CD8-positive, alpha-beta memory T cell (primary cell): ENCODE measurements at regions not wholly inside any gene's neighbourhood (a gene's known extent, or its start where the extent isn't known, plus 50 kb on each side); places are given as distances from the start of the nearest gene placed in this dataset.
"Not testable (repeated sequence)": the region's sequence is repeated elsewhere in the genome, so short reads cannot be mapped to it uniquely, and the experiment has no call there.

Experiments used
- CTCF ChIA-PET: fragments of 350-600 bp; sonication (Branson Sonifier 250); formaldehyde crosslinking; loops from one replicate; lab custom pipeline; 2021; ENCODE audit warnings: antibody characterized with exemption; lab: Charles Lee
- POLR2A ChIA-PET: fragments of 350-600 bp; sonication (Branson Sonifier 250); formaldehyde crosslinking; loops from one replicate; lab custom pipeline; 2021; ENCODE audit warnings: antibody characterized with exemption; lab: Charles Lee
- DNase-seq, 5 donors: peaks; one replicate each; pipeline versions ENCODE4 v3.0.0 to v3.0.0-alpha.2; 2020 to 2022; ENCODE audit warnings: mixed read lengths in 1 of 5
- H3K27ac ChIP-seq: one replicate; pipeline ENCODE4 v1.7.0; 2013; ENCODE audit warnings: low read depth, mild to moderate bottlenecking, low read length, moderate library complexity
- H3K27me3 ChIP-seq: 2 replicates; pipeline ENCODE4 v1.7.0; 2013; ENCODE audit warnings: low read length, mild to moderate bottlenecking; ENCODE audit not compliant: insufficient read depth, poor library complexity, severe bottlenecking
- H3K36me3 ChIP-seq: 2 replicates; pipeline ENCODE4 v1.7.0; 2013; ENCODE audit warnings: mild to moderate bottlenecking, low read length, moderate library complexity; ENCODE audit not compliant: insufficient read depth
- H3K4me1 ChIP-seq: 2 replicates; pipeline ENCODE4 v1.7.0; 2013; ENCODE audit warnings: mild to moderate bottlenecking, low read length, moderate library complexity; ENCODE audit not compliant: insufficient read depth
- H3K4me3 ChIP-seq: 2 replicates; pipeline ENCODE4 v1.7.0; 2013; ENCODE audit warnings: mild to moderate bottlenecking, low read length
- H3K9me3 ChIP-seq: 2 replicates; pipeline ENCODE4 v1.7.0; 2013; ENCODE audit warnings: mild to moderate bottlenecking, low read length
- H3K27ac Mint-ChIP-seq, 8 donors: one replicate each; pipeline ENCODE4 v1.8.0; 2020 to 2021; ENCODE audit warnings: mixed read lengths in 8 of 8, mild to moderate bottlenecking in 6 of 8, inconsistent platforms in 3 of 8, moderate library complexity in 3 of 8
- H3K27me3 Mint-ChIP-seq, 2 donors: one replicate each; pipeline ENCODE4 v1.8.0; 2020 to 2021; ENCODE audit warnings: mixed read lengths in 2 of 2, mild to moderate bottlenecking in 1 of 2, moderate library complexity in 1 of 2
- H3K36me3 Mint-ChIP-seq, 3 donors: one replicate each; pipeline ENCODE4 v1.8.0; 2020 to 2021; ENCODE audit warnings: mixed read lengths in 3 of 3, inconsistent platforms in 1 of 3, mild to moderate bottlenecking in 1 of 3
- H3K4me1 Mint-ChIP-seq, 3 donors: one replicate each; pipeline ENCODE4 v1.8.0; 2020 to 2021; ENCODE audit warnings: mixed read lengths in 3 of 3, inconsistent platforms in 1 of 3, mild to moderate bottlenecking in 1 of 3
- H3K4me3 Mint-ChIP-seq, 7 donors: one replicate each; pipeline ENCODE4 v1.8.0; 2020 to 2021; ENCODE audit warnings: mixed read lengths in 7 of 7, mild to moderate bottlenecking in 6 of 7, moderate library complexity in 4 of 7, inconsistent platforms in 2 of 7
- H3K9me3 Mint-ChIP-seq, 5 donors: one replicate each; pipeline ENCODE4 v1.8.0; 2020 to 2022; ENCODE audit warnings: mixed read lengths in 5 of 5, mild to moderate bottlenecking in 3 of 5, moderate library complexity in 2 of 5, inconsistent platforms in 1 of 5

- Mint-ChIP-seq H3K36me3 (no peaks in the 10 kb centered on the region), H3K27ac (no peak overlapping the region), H3K4me1 (no peaks in the 10 kb centered on the region), H3K27me3 (peaks cover 0 to 1% of the 10 kb centered on the region in 2 donors), H3K9me3 (no peaks in the 10 kb centered on the region), H3K4me3 (no peak overlapping the region)
- POLR2A ChIA-PET: no interaction called here
- Histone ChIP-seq H3K4me1 (no peaks in the 10 kb centered on the region), H3K27me3 (no peaks in the 10 kb centered on the region), H3K4me3 (no peak overlapping the region), H3K27ac (no peak overlapping the region), H3K36me3 (no peaks in the 10 kb centered on the region), H3K9me3 (no peaks in the 10 kb centered on the region)
- CTCF ChIA-PET: no interaction called here
- DNase-seq: no peak
Measured at GRCh38 chr12:74379114-74379513, 158.5 kb upstream of the ATXN7L3B start.

- CTCF ChIA-PET: no interaction called here
- H3K36me3 Mint-ChIP-seq: no peaks in the 10 kb centered on the region
- Histone ChIP-seq H3K4me1 (no peaks in the 10 kb centered on the region), H3K36me3 (no peaks in the 10 kb centered on the region), H3K27ac (no peak overlapping the region), H3K27me3 (no peaks in the 10 kb centered on the region), H3K4me3 (no peak overlapping the region), H3K9me3 (no peaks in the 10 kb centered on the region)
- H3K9me3 Mint-ChIP-seq: no peaks in the 10 kb centered on the region
- POLR2A ChIA-PET: no interaction called here
- no peak for DNase-seq
- peaks cover 0 to 1% of the 10 kb centered on the region in 2 donors for H3K27me3 Mint-ChIP-seq
- no peak overlapping the region for H3K27ac Mint-ChIP-seq
- H3K4me3 Mint-ChIP-seq: no peak overlapping the region
- no peaks in the 10 kb centered on the region for H3K4me1 Mint-ChIP-seq
Measured at GRCh38 chr12:74381958-74382357, 155.7 kb upstream of the ATXN7L3B start.

GRCh38 chr12:74382983-74383382 lies 154.7 kb upstream of the ATXN7L3B start:
- no peaks in the 10 kb centered on the region for H3K36me3 ChIP-seq
- H3K27ac Mint-ChIP-seq: no peak overlapping the region
- no peak for DNase-seq
- H3K36me3 Mint-ChIP-seq: no peaks in the 10 kb centered on the region
- no peaks in the 10 kb centered on the region for H3K9me3 Mint-ChIP-seq
- no peaks in the 10 kb centered on the region for H3K27me3 ChIP-seq
- H3K4me3 Mint-ChIP-seq: no peak overlapping the region
- no peak overlapping the region for H3K4me3 ChIP-seq
- peaks cover 0 to 1% of the 10 kb centered on the region in 2 donors for H3K27me3 Mint-ChIP-seq
- H3K4me1 Mint-ChIP-seq: no peaks in the 10 kb centered on the region
- H3K27ac ChIP-seq: no peak overlapping the region
- POLR2A ChIA-PET: no interaction called here
- CTCF ChIA-PET: no interaction called here
- no peaks in the 10 kb centered on the region for H3K4me1 ChIP-seq
- H3K9me3 ChIP-seq: no peaks in the 10 kb centered on the region

GRCh38 chr12:74391283-74391682 lies 146.4 kb upstream of the ATXN7L3B start:
- no peaks in the 10 kb centered on the region for H3K36me3 Mint-ChIP-seq
- H3K4me3 ChIP-seq: no peak overlapping the region
- no peak overlapping the region for H3K27ac ChIP-seq
- H3K4me1 Mint-ChIP-seq: no peaks in the 10 kb centered on the region
- ChIA-PET CTCF (no interaction called here), POLR2A (no interaction called here)
- H3K36me3 ChIP-seq: no peaks in the 10 kb centered on the region
- no peak for DNase-seq
- no peaks in the 10 kb centered on the region for H3K4me1 ChIP-seq
- H3K4me3 Mint-ChIP-seq: no peak overlapping the region
- H3K27me3 Mint-ChIP-seq: peaks cover 0 to 4% of the 10 kb centered on the region in 2 donors
- no peaks in the 10 kb centered on the region for H3K9me3 ChIP-seq
- H3K27me3 ChIP-seq: no peaks in the 10 kb centered on the region
- H3K27ac Mint-ChIP-seq: no peak overlapping the region
- H3K9me3 Mint-ChIP-seq: peaks cover 0 to 3% (median 0%) of the 10 kb centered on the region in 5 donors

- no peaks in the 10 kb centered on the region for H3K4me1 ChIP-seq
- no peaks in the 10 kb centered on the region for H3K36me3 Mint-ChIP-seq
- H3K36me3 ChIP-seq: no peaks in the 10 kb centered on the region
- peaks cover 0 to 4% of the 10 kb centered on the region in 2 donors for H3K27me3 Mint-ChIP-seq
- H3K4me1 Mint-ChIP-seq: no peaks in the 10 kb centered on the region
- no peak for DNase-seq
- no peaks in the 10 kb centered on the region for H3K9me3 ChIP-seq
- H3K27ac Mint-ChIP-seq: no peak overlapping the region
- ChIA-PET POLR2A (no interaction called here), CTCF (no interaction called here)
- H3K27ac ChIP-seq: no peak overlapping the region
- H3K9me3 Mint-ChIP-seq: peaks cover 0 to 3% (median 0%) of the 10 kb centered on the region in 5 donors
- no peak overlapping the region for H3K4me3 Mint-ChIP-seq
- H3K27me3 ChIP-seq: no peaks in the 10 kb centered on the region
- no peak overlapping the region for H3K4me3 ChIP-seq
Measured at GRCh38 chr12:74393272-74393671, 144.4 kb upstream of the ATXN7L3B start.

- Histone ChIP-seq H3K9me3 (no peaks in the 10 kb centered on the region), H3K4me3 (no peak overlapping the region), H3K36me3 (no peaks in the 10 kb centered on the region), H3K4me1 (no peaks in the 10 kb centered on the region), H3K27ac (no peak overlapping the region), H3K27me3 (no peaks in the 10 kb centered on the region)
- Mint-ChIP-seq H3K27ac (no peak overlapping the region), H3K36me3 (no peaks in the 10 kb centered on the region), H3K27me3 (peaks cover 0 to 4% of the 10 kb centered on the region in 2 donors), H3K9me3 (no peaks in the 10 kb centered on the region), H3K4me1 (no peaks in the 10 kb centered on the region), H3K4me3 (no peak overlapping the region)
- DNase-seq: no peak
- ChIA-PET POLR2A (no interaction called here), CTCF (no interaction called here)
Measured at GRCh38 chr12:74394647-74395046, 143.0 kb upstream of the ATXN7L3B start.

- no peaks in the 10 kb centered on the region for H3K36me3 ChIP-seq
- ChIA-PET POLR2A (no interaction called here), CTCF (interaction anchor here (0.6 to 0.7 kb wide), 2 partner anchors 10 to 360 kb away, joined by 3 read pairs; no protein-coding TSS in a partner anchor)
- Mint-ChIP-seq H3K36me3 (no peaks in the 10 kb centered on the region), H3K27ac (no peak overlapping the region), H3K27me3 (no peaks in the 10 kb centered on the region), H3K9me3 (no peaks in the 10 kb centered on the region), H3K4me3 (no peak overlapping the region), H3K4me1 (no peaks in the 10 kb centered on the region)
- H3K4me3 ChIP-seq: no peak overlapping the region
- no peak overlapping the region for H3K27ac ChIP-seq
- H3K27me3 ChIP-seq: no peaks in the 10 kb centered on the region
- no peak for DNase-seq
- no peaks in the 10 kb centered on the region for H3K9me3 ChIP-seq
- no peaks in the 10 kb centered on the region for H3K4me1 ChIP-seq
Measured at GRCh38 chr12:74401035-74401434, 136.6 kb upstream of the ATXN7L3B start.

- CTCF ChIA-PET: no interaction called here
- DNase-seq: no peak
Measured at GRCh38 chr12:74401966-74402365, 135.7 kb upstream of the ATXN7L3B start.

GRCh38 chr12:74403221-74403470 lies 134.5 kb upstream of the ATXN7L3B start:
- H3K36me3 ChIP-seq, H3K9me3 ChIP-seq, H3K9me3 Mint-ChIP-seq, H3K4me1 Mint-ChIP-seq, H3K36me3 Mint-ChIP-seq, H3K4me1 ChIP-seq, POLR2A ChIA-PET, H3K4me3 Mint-ChIP-seq, CTCF ChIA-PET, DNase-seq, H3K27ac ChIP-seq, H3K27ac Mint-ChIP-seq, H3K27me3 Mint-ChIP-seq, H3K4me3 ChIP-seq, H3K27me3 ChIP-seq: not testable (repeated sequence)

More at GRCh38 chr12:74401966-74402365, 135.7 kb upstream of the ATXN7L3B start:
- Histone ChIP-seq H3K27me3 (no peaks in the 10 kb centered on the region), H3K36me3 (no peaks in the 10 kb centered on the region), H3K4me3 (no peak overlapping the region), H3K9me3 (no peaks in the 10 kb centered on the region), H3K4me1 (no peaks in the 10 kb centered on the region), H3K27ac (no peak overlapping the region)
- H3K9me3 Mint-ChIP-seq: no peaks in the 10 kb centered on the region
- H3K4me3 Mint-ChIP-seq: no peak overlapping the region
- no peaks in the 10 kb centered on the region for H3K36me3 Mint-ChIP-seq
- H3K27me3 Mint-ChIP-seq: no peaks in the 10 kb centered on the region
- no peak overlapping the region for H3K27ac Mint-ChIP-seq
- POLR2A ChIA-PET: no interaction called here
- H3K4me1 Mint-ChIP-seq: no peaks in the 10 kb centered on the region
